ENCODE measurements at regions not wholly inside any gene's neighbourhood (a gene's known extent, or its start where the extent isn't known, plus 50 kb on each side); places are given as distances from the start of the nearest gene placed in this dataset.

DNA sequence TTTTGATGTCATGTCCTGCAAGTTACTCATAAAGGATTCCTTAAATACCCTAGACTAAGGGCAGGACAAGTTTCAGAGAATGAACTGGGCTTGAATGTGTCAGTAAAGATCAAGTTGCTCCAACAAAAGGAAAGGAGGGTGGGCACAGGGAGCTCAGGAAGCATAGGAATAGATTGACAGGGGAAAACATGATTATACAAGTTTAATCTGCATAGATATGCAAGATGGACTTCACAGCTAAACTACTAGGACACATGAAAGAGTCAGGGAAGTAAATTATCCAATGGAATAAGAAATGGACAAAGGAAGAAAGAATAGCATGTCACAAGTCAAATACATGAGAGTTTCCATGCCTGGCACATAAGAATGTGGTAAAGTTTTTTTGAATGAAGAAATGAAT lies 203.9 kb upstream of the SAMSN1 start:
- TF ChIP-seq, protein P1, sequence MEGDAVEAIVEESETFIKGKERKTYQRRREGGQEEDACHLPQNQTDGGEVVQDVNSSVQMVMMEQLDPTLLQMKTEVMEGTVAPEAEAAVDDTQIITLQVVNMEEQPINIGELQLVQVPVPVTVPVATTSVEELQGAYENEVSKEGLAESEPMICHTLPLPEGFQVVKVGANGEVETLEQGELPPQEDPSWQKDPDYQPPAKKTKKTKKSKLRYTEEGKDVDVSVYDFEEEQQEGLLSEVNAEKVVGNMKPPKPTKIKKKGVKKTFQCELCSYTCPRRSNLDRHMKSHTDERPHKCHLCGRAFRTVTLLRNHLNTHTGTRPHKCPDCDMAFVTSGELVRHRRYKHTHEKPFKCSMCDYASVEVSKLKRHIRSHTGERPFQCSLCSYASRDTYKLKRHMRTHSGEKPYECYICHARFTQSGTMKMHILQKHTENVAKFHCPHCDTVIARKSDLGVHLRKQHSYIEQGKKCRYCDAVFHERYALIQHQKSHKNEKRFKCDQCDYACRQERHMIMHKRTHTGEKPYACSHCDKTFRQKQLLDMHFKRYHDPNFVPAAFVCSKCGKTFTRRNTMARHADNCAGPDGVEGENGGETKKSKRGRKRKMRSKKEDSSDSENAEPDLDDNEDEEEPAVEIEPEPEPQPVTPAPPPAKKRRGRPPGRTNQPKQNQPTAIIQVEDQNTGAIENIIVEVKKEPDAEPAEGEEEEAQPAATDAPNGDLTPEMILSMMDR (conservative IDR thresholded peaks at IDR 0.05), result no peak
- TF ChIP-seq EZH2 (IDR thresholded peaks at IDR 0.05; ENCODE audit: low read depth), result no peak
